WTC11 (cell line): ENCODE measurements at regions not wholly inside any gene's neighbourhood (a gene's known extent, or its start where the extent isn't known, plus 50 kb on each side); places are given as distances from the start of the nearest gene placed in this dataset.

Source experiments
- FOXJ3 ChIP-seq: sonication (generic); formaldehyde crosslinking; IDR thresholded peaks from 2 replicates; pipeline ENCODE4 v1.9.0; 2021; ENCODE audit warnings: missing genetic modification reagents, mild to moderate bottlenecking, borderline replicate concordance
- GABPB1 ChIP-seq: sonication (generic); formaldehyde crosslinking; IDR thresholded peaks from 2 replicates; pipeline ENCODE4 v1.8.1; 2023; ENCODE audit warnings: mild to moderate bottlenecking, missing genetic modification reagents
- NFYB ChIP-seq: sonication (generic); formaldehyde crosslinking; conservative IDR thresholded peaks from 2 replicates; pipeline ENCODE4 v1.8.0; 2022; ENCODE audit warnings: low read depth, missing genetic modification reagents
- NR3C1 ChIP-seq: sonication (generic); formaldehyde crosslinking; conservative IDR thresholded peaks from 2 replicates; pipeline ENCODE4 v1.8.1; 2023; ENCODE audit warnings: low read depth, mild to moderate bottlenecking, missing genetic modification reagents
- ZNF138 ChIP-seq: sonication (generic); formaldehyde crosslinking; conservative IDR thresholded peaks from 2 replicates; pipeline ENCODE4 v1.8.1; 2022; ENCODE audit warnings: mild to moderate bottlenecking, moderate library complexity, missing genetic modification reagents
- ZNF671 ChIP-seq: fragments of 250-450 bp; sonication (Bioruptor Pico); IDR thresholded peaks from 2 replicates; pipeline ENCODE4 v1.8.0; 2021; ENCODE audit warnings: mild to moderate bottlenecking
- TF ChIP-seq, protein P1 (sequence below): sonication (generic); formaldehyde crosslinking; IDR thresholded peaks from 2 replicates; pipeline ENCODE4 v1.8.1; 2023; ENCODE audit warnings: mild to moderate bottlenecking, missing genetic modification reagents
- TF ChIP-seq, protein P2 (sequence below): fragments of 200-600 bp; IDR thresholded peaks from 2 replicates; pipeline ENCODE4 v1.8.0; 2022; ENCODE audit warnings: antibody characterized with exemption
- TF ChIP-seq, protein P3 (sequence below): sonication (generic); formaldehyde crosslinking; conservative IDR thresholded peaks from 2 replicates; pipeline ENCODE4 v1.8.1; 2022; ENCODE audit warnings: mild to moderate bottlenecking, missing genetic modification reagents
- TF ChIP-seq, protein P4 (sequence below): sonication (generic); formaldehyde crosslinking; conservative IDR thresholded peaks from 2 replicates; pipeline ENCODE4 v1.8.1; 2023; ENCODE audit warnings: mild to moderate bottlenecking, low read depth, missing genetic modification reagents, moderate library complexity

DNA sequence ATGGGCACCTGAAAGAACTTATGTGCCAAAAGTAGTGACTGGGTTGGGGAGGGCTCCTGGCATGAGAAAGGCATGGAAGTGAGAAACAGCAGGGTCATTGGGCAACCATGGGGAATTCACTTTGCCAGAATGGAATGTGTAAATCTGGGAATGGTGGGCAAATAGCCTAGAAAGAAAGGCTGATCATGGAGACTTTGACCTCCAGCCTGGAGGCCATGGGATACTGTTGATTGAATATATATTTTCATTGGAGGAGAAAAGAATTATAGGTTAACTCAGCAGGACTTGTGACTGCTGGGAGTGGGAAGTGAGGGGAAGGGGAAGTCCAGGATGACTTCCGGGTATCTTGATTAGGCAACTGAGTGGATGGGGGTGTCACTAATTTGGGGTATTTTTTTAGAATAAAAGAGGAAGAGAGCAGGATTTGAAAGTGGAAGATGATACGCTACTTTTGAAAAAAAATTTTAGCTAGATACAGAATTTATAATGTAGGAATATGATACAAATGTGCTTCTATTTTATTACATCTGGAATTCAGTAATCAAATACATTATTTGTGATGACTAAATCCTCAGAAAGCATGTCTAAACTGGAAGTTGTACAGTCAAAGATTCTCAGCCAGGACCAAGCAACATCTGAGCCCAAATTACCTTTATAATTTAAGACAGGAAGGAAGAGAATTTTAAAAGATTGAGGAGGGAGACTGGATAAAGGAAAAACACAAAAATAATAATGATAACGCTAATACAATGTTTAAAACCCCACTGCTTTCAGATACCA, 116.2 kb downstream of the GATA6 start:
- TF ChIP-seq, protein P1, sequence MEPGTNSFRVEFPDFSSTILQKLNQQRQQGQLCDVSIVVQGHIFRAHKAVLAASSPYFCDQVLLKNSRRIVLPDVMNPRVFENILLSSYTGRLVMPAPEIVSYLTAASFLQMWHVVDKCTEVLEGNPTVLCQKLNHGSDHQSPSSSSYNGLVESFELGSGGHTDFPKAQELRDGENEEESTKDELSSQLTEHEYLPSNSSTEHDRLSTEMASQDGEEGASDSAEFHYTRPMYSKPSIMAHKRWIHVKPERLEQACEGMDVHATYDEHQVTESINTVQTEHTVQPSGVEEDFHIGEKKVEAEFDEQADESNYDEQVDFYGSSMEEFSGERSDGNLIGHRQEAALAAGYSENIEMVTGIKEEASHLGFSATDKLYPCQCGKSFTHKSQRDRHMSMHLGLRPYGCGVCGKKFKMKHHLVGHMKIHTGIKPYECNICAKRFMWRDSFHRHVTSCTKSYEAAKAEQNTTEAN = no peak
- TF ChIP-seq, protein P2, sequence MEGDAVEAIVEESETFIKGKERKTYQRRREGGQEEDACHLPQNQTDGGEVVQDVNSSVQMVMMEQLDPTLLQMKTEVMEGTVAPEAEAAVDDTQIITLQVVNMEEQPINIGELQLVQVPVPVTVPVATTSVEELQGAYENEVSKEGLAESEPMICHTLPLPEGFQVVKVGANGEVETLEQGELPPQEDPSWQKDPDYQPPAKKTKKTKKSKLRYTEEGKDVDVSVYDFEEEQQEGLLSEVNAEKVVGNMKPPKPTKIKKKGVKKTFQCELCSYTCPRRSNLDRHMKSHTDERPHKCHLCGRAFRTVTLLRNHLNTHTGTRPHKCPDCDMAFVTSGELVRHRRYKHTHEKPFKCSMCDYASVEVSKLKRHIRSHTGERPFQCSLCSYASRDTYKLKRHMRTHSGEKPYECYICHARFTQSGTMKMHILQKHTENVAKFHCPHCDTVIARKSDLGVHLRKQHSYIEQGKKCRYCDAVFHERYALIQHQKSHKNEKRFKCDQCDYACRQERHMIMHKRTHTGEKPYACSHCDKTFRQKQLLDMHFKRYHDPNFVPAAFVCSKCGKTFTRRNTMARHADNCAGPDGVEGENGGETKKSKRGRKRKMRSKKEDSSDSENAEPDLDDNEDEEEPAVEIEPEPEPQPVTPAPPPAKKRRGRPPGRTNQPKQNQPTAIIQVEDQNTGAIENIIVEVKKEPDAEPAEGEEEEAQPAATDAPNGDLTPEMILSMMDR = no peak
- TF ChIP-seq ZNF138 (CRISPR knock-in tag) = no peak
- TF ChIP-seq NFYB (CRISPR knock-in tag) = no peak
- TF ChIP-seq GABPB1 (CRISPR knock-in tag) = no peak
- TF ChIP-seq, protein P3, sequence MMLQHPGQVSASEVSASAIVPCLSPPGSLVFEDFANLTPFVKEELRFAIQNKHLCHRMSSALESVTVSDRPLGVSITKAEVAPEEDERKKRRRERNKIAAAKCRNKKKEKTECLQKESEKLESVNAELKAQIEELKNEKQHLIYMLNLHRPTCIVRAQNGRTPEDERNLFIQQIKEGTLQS (CRISPR knock-in tag) = no peak
- TF ChIP-seq NR3C1 (CRISPR knock-in tag) = no peak
- TF ChIP-seq FOXJ3 = no peak
- TF ChIP-seq, protein P4, sequence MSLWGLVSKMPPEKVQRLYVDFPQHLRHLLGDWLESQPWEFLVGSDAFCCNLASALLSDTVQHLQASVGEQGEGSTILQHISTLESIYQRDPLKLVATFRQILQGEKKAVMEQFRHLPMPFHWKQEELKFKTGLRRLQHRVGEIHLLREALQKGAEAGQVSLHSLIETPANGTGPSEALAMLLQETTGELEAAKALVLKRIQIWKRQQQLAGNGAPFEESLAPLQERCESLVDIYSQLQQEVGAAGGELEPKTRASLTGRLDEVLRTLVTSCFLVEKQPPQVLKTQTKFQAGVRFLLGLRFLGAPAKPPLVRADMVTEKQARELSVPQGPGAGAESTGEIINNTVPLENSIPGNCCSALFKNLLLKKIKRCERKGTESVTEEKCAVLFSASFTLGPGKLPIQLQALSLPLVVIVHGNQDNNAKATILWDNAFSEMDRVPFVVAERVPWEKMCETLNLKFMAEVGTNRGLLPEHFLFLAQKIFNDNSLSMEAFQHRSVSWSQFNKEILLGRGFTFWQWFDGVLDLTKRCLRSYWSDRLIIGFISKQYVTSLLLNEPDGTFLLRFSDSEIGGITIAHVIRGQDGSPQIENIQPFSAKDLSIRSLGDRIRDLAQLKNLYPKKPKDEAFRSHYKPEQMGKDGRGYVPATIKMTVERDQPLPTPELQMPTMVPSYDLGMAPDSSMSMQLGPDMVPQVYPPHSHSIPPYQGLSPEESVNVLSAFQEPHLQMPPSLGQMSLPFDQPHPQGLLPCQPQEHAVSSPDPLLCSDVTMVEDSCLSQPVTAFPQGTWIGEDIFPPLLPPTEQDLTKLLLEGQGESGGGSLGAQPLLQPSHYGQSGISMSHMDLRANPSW (CRISPR knock-in tag) = no peak
- TF ChIP-seq ZNF671 (CRISPR knock-in tag) = no peak
